ENCODE measurements at regions not wholly inside any gene's neighbourhood (a gene's known extent, or its start where the extent isn't known, plus 50 kb on each side); places are given as distances from the start of the nearest gene placed in this dataset.

GRCh38 chr13:90120026-90120425 lies 1227.5 kb upstream of the MIR17HG start (continued):
- TF ChIP-seq ZNF521 (tag by site-specific recombination; IDR thresholded peaks at IDR 0.05) (no peak), ZNF747 (tag by site-specific recombination; IDR thresholded peaks at IDR 0.05) (no peak), ZBTB11 (tag by site-specific recombination; conservative IDR thresholded peaks at IDR 0.05; ENCODE audit: low read depth) (no peak)

GRCh38 chr13:90121784-90122183 lies 1225.7 kb upstream of the MIR17HG start:
- TF ChIP-seq ZNF529 (tag by site-specific recombination; IDR thresholded peaks at IDR 0.05; ENCODE audit: insufficient replicate concordance): no peak
- no peak for TF ChIP-seq CTCF (tag by site-specific recombination; IDR thresholded peaks at IDR 0.05)
- TF ChIP-seq ZNF280C (tag by site-specific recombination; IDR thresholded peaks at IDR 0.05): no peak
- TF ChIP-seq ZFP3 (tag by site-specific recombination; IDR thresholded peaks at IDR 0.05; ENCODE audit: low read depth): no peak
- TF ChIP-seq GLI4 (tag by site-specific recombination; IDR thresholded peaks at IDR 0.05): no peak
- TF ChIP-seq ZNF350 (tag by site-specific recombination; IDR thresholded peaks at IDR 0.05): no peak
- no peak for TF ChIP-seq ZNF18 (tag by site-specific recombination; IDR thresholded peaks at IDR 0.05)
- TF ChIP-seq ZNF223 (tag by site-specific recombination; IDR thresholded peaks at IDR 0.05): no peak
- TF ChIP-seq ZNF639 (tag by site-specific recombination; IDR thresholded peaks at IDR 0.05): no peak
- TF ChIP-seq ZNF558 (tag by site-specific recombination; IDR thresholded peaks at IDR 0.05): no peak
- TF ChIP-seq ZNF214 (tag by site-specific recombination; IDR thresholded peaks at IDR 0.05; ENCODE audit: borderline replicate concordance): no peak
- no peak for TF ChIP-seq ZNF549 (tag by site-specific recombination; IDR thresholded peaks at IDR 0.05)
- TF ChIP-seq ZNF266 (tag by site-specific recombination; IDR thresholded peaks at IDR 0.05; ENCODE audit: low read depth): no peak
- TF ChIP-seq ZNF112 (tag by site-specific recombination; IDR thresholded peaks at IDR 0.05): no peak
- no peak for TF ChIP-seq ZNF600 (tag by site-specific recombination; IDR thresholded peaks at IDR 0.05)
- TF ChIP-seq HOXA7 (CRISPR knock-in tag; IDR thresholded peaks at IDR 0.05; ENCODE audit: borderline replicate concordance): no peak
- no peak for TF ChIP-seq ZNF518A (tag by site-specific recombination; conservative IDR thresholded peaks at IDR 0.05; ENCODE audit: low read depth)
- TF ChIP-seq ZNF621 (tag by site-specific recombination; IDR thresholded peaks at IDR 0.05): no peak
- no peak for TF ChIP-seq ZNF366 (tag by site-specific recombination; conservative IDR thresholded peaks at IDR 0.05)
- Histone ChIP-seq H3K9me3 (ENCODE audit: control insufficient read depth, insufficient read depth, low read depth, low read length) (no peaks in the 10 kb centered on the region), H3K27ac (ENCODE audit: extremely low read depth, low read depth, low read length) (no peak overlapping the region), H3K4me3 (ENCODE audit: low read depth, low read length) (no peak overlapping the region), H3K36me3 (ENCODE audit: control insufficient read depth in 2 of 2, insufficient read depth in 1 of 2, low read length in 2 of 2) (no peaks in the 10 kb centered on the region), H3K4me1 (ENCODE audit: control insufficient read depth, insufficient read depth, low read length) (no peaks in the 10 kb centered on the region)
- CTCF ChIA-PET: no interaction called here
- POLR2A ChIA-PET: no interaction called here

All from HEK293 (cell line).